ENCODE measurements at regions not wholly inside any gene's neighbourhood (a gene's known extent, or its start where the extent isn't known, plus 50 kb on each side); places are given as distances from the start of the nearest gene placed in this dataset.

DNA sequence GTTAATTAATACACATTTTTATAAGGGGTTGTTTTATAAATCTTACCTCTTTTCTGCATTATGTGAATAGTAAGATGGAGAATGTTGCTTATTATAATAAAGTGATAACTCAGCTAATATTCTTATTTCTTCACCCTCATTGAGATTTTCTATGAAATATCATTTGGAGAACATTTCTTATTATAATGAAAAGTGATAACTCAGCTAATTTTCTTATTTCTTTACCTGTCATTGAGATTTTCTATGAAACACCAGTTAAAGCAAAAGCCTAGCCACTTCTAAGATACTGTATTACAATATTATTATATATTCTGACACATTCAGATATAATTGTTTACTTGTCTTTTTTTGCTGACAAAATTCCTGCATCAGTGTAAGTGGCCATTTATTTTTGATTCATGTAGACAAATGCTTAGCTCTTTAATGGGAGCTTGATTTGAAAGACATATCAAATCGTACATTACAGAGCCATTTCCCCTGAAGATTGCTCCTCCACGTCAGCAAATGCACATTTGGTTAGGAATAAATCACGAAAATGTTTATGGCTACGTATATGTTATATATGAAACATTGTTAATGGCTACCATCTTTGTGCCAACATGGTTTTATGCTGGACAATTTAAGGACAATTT lies 427.5 kb downstream of the CHL1 start:
- TF ChIP-seq, protein P1, sequence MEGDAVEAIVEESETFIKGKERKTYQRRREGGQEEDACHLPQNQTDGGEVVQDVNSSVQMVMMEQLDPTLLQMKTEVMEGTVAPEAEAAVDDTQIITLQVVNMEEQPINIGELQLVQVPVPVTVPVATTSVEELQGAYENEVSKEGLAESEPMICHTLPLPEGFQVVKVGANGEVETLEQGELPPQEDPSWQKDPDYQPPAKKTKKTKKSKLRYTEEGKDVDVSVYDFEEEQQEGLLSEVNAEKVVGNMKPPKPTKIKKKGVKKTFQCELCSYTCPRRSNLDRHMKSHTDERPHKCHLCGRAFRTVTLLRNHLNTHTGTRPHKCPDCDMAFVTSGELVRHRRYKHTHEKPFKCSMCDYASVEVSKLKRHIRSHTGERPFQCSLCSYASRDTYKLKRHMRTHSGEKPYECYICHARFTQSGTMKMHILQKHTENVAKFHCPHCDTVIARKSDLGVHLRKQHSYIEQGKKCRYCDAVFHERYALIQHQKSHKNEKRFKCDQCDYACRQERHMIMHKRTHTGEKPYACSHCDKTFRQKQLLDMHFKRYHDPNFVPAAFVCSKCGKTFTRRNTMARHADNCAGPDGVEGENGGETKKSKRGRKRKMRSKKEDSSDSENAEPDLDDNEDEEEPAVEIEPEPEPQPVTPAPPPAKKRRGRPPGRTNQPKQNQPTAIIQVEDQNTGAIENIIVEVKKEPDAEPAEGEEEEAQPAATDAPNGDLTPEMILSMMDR (IDR thresholded peaks at IDR 0.05; ENCODE audit: borderline replicate concordance, control extremely low read depth, extremely low read depth, insufficient read depth, missing control alignments), result no peak
- DNase-seq (ENCODE audit: low spot score), result no peak
- in situ Hi-C loops (cut with MboI; ENCODE audit: low sequenced_read_pairs, unreplicated experiment), result no loop called here

DNA sequence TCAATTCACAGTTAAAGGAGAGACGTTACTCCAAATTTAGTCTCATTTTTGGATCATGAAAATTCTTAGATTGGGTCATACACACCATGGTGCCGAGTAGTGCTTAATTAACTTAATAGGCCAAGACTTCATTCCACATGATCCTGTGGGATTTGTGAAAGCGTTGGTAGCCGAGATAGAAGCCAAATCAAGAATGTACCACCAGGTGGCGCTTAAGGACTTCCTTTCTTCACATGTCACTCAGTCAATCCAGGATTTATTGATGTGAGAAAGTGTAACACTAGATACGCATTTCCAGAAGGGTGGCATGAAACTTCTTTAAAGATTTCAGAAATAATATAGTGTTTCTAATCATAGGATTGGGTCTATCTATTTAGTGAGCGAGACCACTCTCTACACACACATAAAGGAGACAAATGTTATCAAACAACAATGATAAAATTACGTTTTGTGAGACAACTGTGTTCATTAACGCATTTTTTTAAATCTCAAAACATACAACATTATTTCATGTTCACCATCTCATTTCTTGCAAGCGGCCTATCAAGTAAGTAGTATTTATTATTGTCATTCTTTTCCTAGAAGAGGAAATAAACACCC lies 436.1 kb downstream of the CHL1 start:
- TF ChIP-seq, protein P1 (IDR thresholded peaks at IDR 0.05; ENCODE audit: borderline replicate concordance, control extremely low read depth, extremely low read depth, insufficient read depth, missing control alignments), result peak; percentile 58
- peak; percentile 12 for DNase-seq (ENCODE audit: low spot score)
- in situ Hi-C loops (cut with MboI; ENCODE audit: low sequenced_read_pairs, unreplicated experiment), result no loop called here

- in situ Hi-C loops (cut with MboI; ENCODE audit: low sequenced_read_pairs, unreplicated experiment), result no loop called here
- TF ChIP-seq, protein P1 (IDR thresholded peaks at IDR 0.05; ENCODE audit: borderline replicate concordance, control extremely low read depth, extremely low read depth, insufficient read depth, missing control alignments), result no peak
- DNase-seq (ENCODE audit: low spot score), result no peak
Measured at GRCh38 chr3:634511-634910, 437.9 kb downstream of the CHL1 start.

DNA sequence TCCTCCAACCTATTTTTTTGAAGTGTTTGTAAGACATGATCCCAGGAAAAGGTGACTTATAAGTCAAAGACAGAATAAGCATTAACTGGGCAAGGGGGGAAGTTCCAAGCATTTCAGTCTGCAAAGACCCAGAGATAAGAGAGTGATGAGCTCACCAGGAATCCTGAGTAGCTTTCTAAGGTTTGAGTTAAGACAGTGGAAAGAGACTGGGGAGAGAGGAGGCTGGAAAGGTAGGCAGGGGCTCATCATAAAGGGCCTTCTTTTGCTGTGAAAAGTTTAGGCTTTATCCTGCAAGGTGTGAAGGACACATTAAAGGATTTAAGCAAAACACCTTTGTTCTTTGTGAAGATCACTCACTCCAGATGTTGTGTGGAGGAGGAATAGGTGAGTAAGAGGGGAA lies 438.8 kb downstream of the CHL1 start:
- TF ChIP-seq, protein P1 (IDR thresholded peaks at IDR 0.05; ENCODE audit: borderline replicate concordance, control extremely low read depth, extremely low read depth, insufficient read depth, missing control alignments), result no peak
- in situ Hi-C loops (cut with MboI; ENCODE audit: low sequenced_read_pairs, unreplicated experiment), result no loop called here
- DNase-seq (ENCODE audit: low spot score), result no peak

GRCh38 chr3:643376-643775 lies 446.8 kb downstream of the CHL1 start:
- in situ Hi-C loops (cut with MboI; ENCODE audit: low sequenced_read_pairs, unreplicated experiment), result no loop called here
- DNase-seq (ENCODE audit: low spot score), result no peak
- TF ChIP-seq, protein P1 (IDR thresholded peaks at IDR 0.05; ENCODE audit: borderline replicate concordance, control extremely low read depth, extremely low read depth, insufficient read depth, missing control alignments), result no peak

DNA sequence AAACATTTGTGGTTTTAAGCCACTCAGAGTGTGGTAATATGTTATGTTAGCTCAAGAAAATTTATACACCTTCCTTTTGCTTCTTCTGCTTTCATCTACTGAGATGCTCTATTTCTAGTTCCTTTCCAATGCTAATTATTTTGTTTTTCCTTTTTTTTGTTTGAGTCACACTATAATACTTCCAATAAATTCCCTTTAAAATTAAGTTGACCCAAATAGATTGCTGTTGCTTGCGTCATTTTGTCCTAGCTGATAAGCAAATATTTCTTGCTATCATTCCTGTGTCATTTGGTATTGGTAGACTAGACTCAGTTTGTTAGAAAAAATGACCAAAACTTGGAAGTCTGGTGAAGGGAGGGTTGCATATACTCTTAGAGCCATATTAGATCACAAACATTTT lies 437.0 kb upstream of the CNTN6 start:
- in situ Hi-C loops (cut with MboI; ENCODE audit: low sequenced_read_pairs, unreplicated experiment), result no loop called here
- TF ChIP-seq, protein P1 (IDR thresholded peaks at IDR 0.05; ENCODE audit: borderline replicate concordance, control extremely low read depth, extremely low read depth, insufficient read depth, missing control alignments), result no peak
- no peak for DNase-seq (ENCODE audit: low spot score)

Measured in GM13976 (cell line).